ENCODE measurements at regions not wholly inside any gene's neighbourhood (a gene's known extent, or its start where the extent isn't known, plus 50 kb on each side); places are given as distances from the start of the nearest gene placed in this dataset.

DNA sequence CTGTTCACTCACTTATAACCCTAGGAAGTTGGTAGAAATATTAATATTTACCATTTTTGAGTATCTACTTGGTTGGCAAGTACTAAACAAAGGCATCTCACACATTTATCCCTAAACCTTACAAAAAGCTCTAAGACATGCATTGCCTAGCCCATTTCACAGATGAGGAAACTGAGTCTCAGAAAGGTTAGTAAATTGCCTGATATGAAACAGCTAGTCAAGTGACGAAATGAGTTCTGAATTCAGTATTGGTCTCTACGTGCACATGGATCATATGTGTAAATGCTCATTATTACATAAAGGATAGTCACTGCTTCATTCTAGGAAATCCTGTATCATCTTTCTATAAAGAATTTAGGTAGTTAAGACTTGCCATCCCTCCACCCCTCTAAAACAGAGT is 105.1 kb downstream of the BARHL2 start:
- TF ChIP-seq, protein P1, sequence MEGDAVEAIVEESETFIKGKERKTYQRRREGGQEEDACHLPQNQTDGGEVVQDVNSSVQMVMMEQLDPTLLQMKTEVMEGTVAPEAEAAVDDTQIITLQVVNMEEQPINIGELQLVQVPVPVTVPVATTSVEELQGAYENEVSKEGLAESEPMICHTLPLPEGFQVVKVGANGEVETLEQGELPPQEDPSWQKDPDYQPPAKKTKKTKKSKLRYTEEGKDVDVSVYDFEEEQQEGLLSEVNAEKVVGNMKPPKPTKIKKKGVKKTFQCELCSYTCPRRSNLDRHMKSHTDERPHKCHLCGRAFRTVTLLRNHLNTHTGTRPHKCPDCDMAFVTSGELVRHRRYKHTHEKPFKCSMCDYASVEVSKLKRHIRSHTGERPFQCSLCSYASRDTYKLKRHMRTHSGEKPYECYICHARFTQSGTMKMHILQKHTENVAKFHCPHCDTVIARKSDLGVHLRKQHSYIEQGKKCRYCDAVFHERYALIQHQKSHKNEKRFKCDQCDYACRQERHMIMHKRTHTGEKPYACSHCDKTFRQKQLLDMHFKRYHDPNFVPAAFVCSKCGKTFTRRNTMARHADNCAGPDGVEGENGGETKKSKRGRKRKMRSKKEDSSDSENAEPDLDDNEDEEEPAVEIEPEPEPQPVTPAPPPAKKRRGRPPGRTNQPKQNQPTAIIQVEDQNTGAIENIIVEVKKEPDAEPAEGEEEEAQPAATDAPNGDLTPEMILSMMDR (IDR thresholded peaks at IDR 0.05), result no peak
- TF ChIP-seq POLR2A (IDR thresholded peaks at IDR 0.05) (no peak), POLR2AphosphoS5 (IDR thresholded peaks at IDR 0.05) (no peak)

Measured in sigmoid colon (tissue), 4 donors.